BJ (cell line): ENCODE measurements at regions not wholly inside any gene's neighbourhood (a gene's known extent, or its start where the extent isn't known, plus 50 kb on each side); places are given as distances from the start of the nearest gene placed in this dataset.

Experiments used
- CTCF ChIA-PET: fragments of 350-600 bp; formaldehyde crosslinking; extraction: SDS; loops from one replicate; lab custom pipeline; 2021; ENCODE audit warnings: antibody characterized with exemption, inconsistent platforms; lab: Yijun Ruan, JAX
- POLR2A ChIA-PET: fragments of 300-600 bp; sonication (Branson Sonifier 250); formaldehyde crosslinking; extraction: SDS; loops from one replicate; lab custom pipeline; 2021; ENCODE audit warnings: antibody characterized with exemption; lab: Charles Lee
- DNase-seq: peaks from one replicate; pipeline ENCODE4 v3.0.0-alpha.2; 2011; ENCODE audit warnings: low read depth
- H3K27me3 ChIP-seq: 2 replicates; pipeline ENCODE4 v1.6.0; 2011; ENCODE audit warnings: low read length; ENCODE audit not compliant: control insufficient read depth, insufficient read depth
- H3K36me3 ChIP-seq: 2 replicates; pipeline ENCODE4 v1.5.1; 2011; ENCODE audit warnings: low read length; ENCODE audit not compliant: control insufficient read depth, insufficient read depth
- H3K4me3 ChIP-seq: 2 replicates; pipeline ENCODE4 v1.5.1; 2011; ENCODE audit warnings: low read depth, mild to moderate bottlenecking, control low read depth, low read length
- CTCF ChIP-seq: IDR thresholded peaks from 2 replicates; pipeline ENCODE4 v1.5.1; 2011; ENCODE audit warnings: low read depth, mild to moderate bottlenecking, control low read depth, inconsistent platforms, low read length, moderate library complexity; ENCODE audit not compliant: insufficient read depth

GRCh38 chr4:180084561-180084960 lies 2158.6 kb upstream of the TENM3 start:
- Histone ChIP-seq H3K4me3 (no peak overlapping the region), H3K27me3 (no peaks in the 10 kb centered on the region), H3K36me3 (no peaks in the 10 kb centered on the region)
- CTCF ChIA-PET = no interaction called here
- no peak for TF ChIP-seq CTCF
- POLR2A ChIA-PET = no interaction called here
- no peak for DNase-seq

GRCh38 chr4:180086480-180087190 lies 2156.6 kb upstream of the TENM3 start:
- DNase-seq = no peak
- CTCF ChIA-PET = no interaction called here
- TF ChIP-seq CTCF = no peak
- Histone ChIP-seq H3K36me3 (no peaks in the 10 kb centered on the region), H3K4me3 (no peak overlapping the region), H3K27me3 (no peaks in the 10 kb centered on the region)
- POLR2A ChIA-PET = no interaction called here

GRCh38 chr4:180098586-180098985 lies 2144.6 kb upstream of the TENM3 start:
- TF ChIP-seq CTCF = no peak
- H3K36me3 ChIP-seq = no peaks in the 10 kb centered on the region
- no peak overlapping the region for H3K4me3 ChIP-seq
- H3K27me3 ChIP-seq = no peaks in the 10 kb centered on the region
- DNase-seq = no peak
- CTCF ChIA-PET = no interaction called here
- POLR2A ChIA-PET = no interaction called here

GRCh38 chr4:180099957-180100356 lies 2143.2 kb upstream of the TENM3 start:
- Histone ChIP-seq H3K27me3 (no peaks in the 10 kb centered on the region), H3K36me3 (no peaks in the 10 kb centered on the region), H3K4me3 (no peak overlapping the region)
- CTCF ChIA-PET = interaction anchor here (0.7 kb wide), 1 partner anchor 182 kb away, joined by 4 read pairs; no protein-coding TSS in a partner anchor
- POLR2A ChIA-PET = no interaction called here
- no peak for TF ChIP-seq CTCF
- DNase-seq = no peak

- no peak for TF ChIP-seq CTCF
- no peaks in the 10 kb centered on the region for H3K27me3 ChIP-seq
- CTCF ChIA-PET = no interaction called here
- no peaks in the 10 kb centered on the region for H3K36me3 ChIP-seq
- H3K4me3 ChIP-seq = no peak overlapping the region
- no peak for DNase-seq
- POLR2A ChIA-PET = no interaction called here
Measured at GRCh38 chr4:180100433-180101344, 2142.5 kb upstream of the TENM3 start.
